Nephron progenitor cell (in vitro differentiated cells): ENCODE measurements at regions not wholly inside any gene's neighbourhood (a gene's known extent, or its start where the extent isn't known, plus 50 kb on each side); places are given as distances from the start of the nearest gene placed in this dataset.

Experiments used
- DNase-seq: peaks from one replicate; pipeline ENCODE4 v3.0.0; 2021
- H3K27ac Mint-ChIP-seq: 2 replicates; pipeline ENCODE4 v1.8.0; 2021; ENCODE audit warnings: mild to moderate bottlenecking, moderate library complexity, mixed read lengths
- H3K27me3 Mint-ChIP-seq: 2 replicates; pipeline ENCODE4 v1.8.0; 2021; ENCODE audit warnings: mild to moderate bottlenecking, low read depth, mixed read lengths; ENCODE audit not compliant: poor library complexity
- H3K36me3 Mint-ChIP-seq: 2 replicates; pipeline ENCODE4 v1.8.0; 2021; ENCODE audit warnings: low read depth, mixed read lengths
- H3K4me1 Mint-ChIP-seq: 2 replicates; pipeline ENCODE4 v1.8.0; 2021; ENCODE audit warnings: mixed read lengths
- H3K4me3 Mint-ChIP-seq: 2 replicates; pipeline ENCODE4 v1.8.0; 2021; ENCODE audit warnings: mild to moderate bottlenecking, moderate library complexity, mixed read lengths
- H3K9me3 Mint-ChIP-seq: 2 replicates; pipeline ENCODE4 v1.8.0; 2021; ENCODE audit warnings: mild to moderate bottlenecking, moderate library complexity, mixed read lengths
- CTCF ChIP-seq: fragments of 200-600 bp; sonication (generic); IDR thresholded peaks from 2 replicates; pipeline ENCODE4 v1.5.0; 2021; ENCODE audit warnings: antibody characterized with exemption

- DNase-seq: no peak
- peaks cover 22% of the 10 kb centered on the region for H3K27me3 Mint-ChIP-seq
- no peak overlapping the region for H3K27ac Mint-ChIP-seq
- no peaks in the 10 kb centered on the region for H3K9me3 Mint-ChIP-seq
- H3K4me1 Mint-ChIP-seq: peaks cover 31% of the 10 kb centered on the region
- H3K4me3 Mint-ChIP-seq: no peak overlapping the region
- TF ChIP-seq CTCF: no peak
- no peaks in the 10 kb centered on the region for H3K36me3 Mint-ChIP-seq
Observed at GRCh38 chr15:69987492-69988489, 109.9 kb downstream of the TLE3 start.

- DNase-seq: no peak
- TF ChIP-seq CTCF: no peak
- no peak overlapping the region for H3K4me3 Mint-ChIP-seq
- H3K9me3 Mint-ChIP-seq: no peaks in the 10 kb centered on the region
- peaks cover 31% of the 10 kb centered on the region for H3K4me1 Mint-ChIP-seq
- H3K27me3 Mint-ChIP-seq: peaks cover 25% of the 10 kb centered on the region
- no peaks in the 10 kb centered on the region for H3K36me3 Mint-ChIP-seq
- no peak overlapping the region for H3K27ac Mint-ChIP-seq
Observed at GRCh38 chr15:69988541-69989225, 109.0 kb downstream of the TLE3 start.

- H3K27me3 Mint-ChIP-seq: peaks cover 23% of the 10 kb centered on the region
- H3K36me3 Mint-ChIP-seq: no peaks in the 10 kb centered on the region
- H3K4me3 Mint-ChIP-seq: peak overlapping the region; percentile 15
- H3K27ac Mint-ChIP-seq: no peak overlapping the region
- H3K4me1 Mint-ChIP-seq: peaks cover 31% of the 10 kb centered on the region
- TF ChIP-seq CTCF: no peak
- H3K9me3 Mint-ChIP-seq: no peaks in the 10 kb centered on the region
- DNase-seq: no peak
Observed at GRCh38 chr15:69990566-69991421, 106.9 kb downstream of the TLE3 start.

DNA sequence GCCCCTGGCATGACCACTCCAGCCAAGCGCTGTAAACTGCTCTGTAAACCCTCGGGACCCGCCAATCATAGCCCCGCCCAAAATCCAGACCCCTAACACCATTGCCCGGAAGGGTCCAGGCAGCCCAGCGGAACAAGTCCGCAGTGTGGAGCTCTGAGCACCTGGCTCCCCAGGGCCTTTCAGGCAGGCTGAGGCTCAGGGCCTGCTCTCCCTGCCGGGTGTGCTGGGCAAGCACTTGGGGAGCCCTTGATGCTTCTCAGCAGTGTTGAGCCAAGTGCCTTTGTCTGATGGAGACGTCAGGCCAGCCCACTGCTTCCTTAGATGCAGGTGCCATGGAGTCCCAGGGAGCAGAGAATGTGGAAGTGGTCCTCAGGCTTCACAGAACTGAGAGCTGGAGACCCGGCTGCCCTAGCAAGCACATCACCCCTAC, 106.2 kb downstream of the TLE3 start:
- Mint-ChIP-seq H3K27ac (no peak overlapping the region), H3K36me3 (no peaks in the 10 kb centered on the region), H3K4me1 (peaks cover 39% of the 10 kb centered on the region), H3K27me3 (peaks cover 18% of the 10 kb centered on the region), H3K4me3 (no peak overlapping the region), H3K9me3 (no peaks in the 10 kb centered on the region)
- DNase-seq: no peak
- TF ChIP-seq CTCF: no peak

DNA sequence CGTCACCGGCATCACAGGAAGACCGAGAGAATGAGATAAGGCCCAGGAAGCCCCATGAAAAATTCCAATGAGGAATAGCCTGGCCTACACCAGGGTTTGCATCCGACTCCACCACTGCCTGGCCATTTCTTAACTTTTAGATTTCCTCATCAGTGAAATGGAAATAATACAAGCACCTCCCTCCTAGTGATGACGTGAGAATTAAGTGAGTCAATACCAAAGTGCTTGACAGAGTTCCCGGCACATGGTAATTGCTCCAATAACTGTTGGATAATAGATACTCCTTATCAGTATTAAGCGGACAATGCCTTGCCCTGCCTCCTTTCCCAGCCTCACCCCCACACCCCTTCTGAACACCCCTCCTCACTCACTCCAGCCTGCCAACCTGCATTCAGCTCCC, 105.4 kb downstream of the TLE3 start:
- Mint-ChIP-seq H3K27ac (no peak overlapping the region), H3K27me3 (peaks cover 14% of the 10 kb centered on the region), H3K4me3 (no peak overlapping the region), H3K36me3 (no peaks in the 10 kb centered on the region), H3K4me1 (peaks cover 46% of the 10 kb centered on the region), H3K9me3 (no peaks in the 10 kb centered on the region)
- DNase-seq: no peak
- TF ChIP-seq CTCF: no peak
